ENCODE measurements at regions not wholly inside any gene's neighbourhood (a gene's known extent, or its start where the extent isn't known, plus 50 kb on each side); places are given as distances from the start of the nearest gene placed in this dataset.

- TF ChIP-seq CTCF (IDR thresholded peaks at IDR 0.05; ENCODE audit: insufficient read depth, low read length) (no peak), POLR2AphosphoS5 (IDR thresholded peaks at IDR 0.05; ENCODE audit: low read depth) (no peak), REST (IDR thresholded peaks at IDR 0.05; ENCODE audit: insufficient replicate concordance, low read depth) (no peak)
These were observed 60.4 kb upstream of the SLC8A1 start for GRCh38 chr2:40512256-40512655.

All from HL-60 (cell line).